ENCODE measurements at regions not wholly inside any gene's neighbourhood (a gene's known extent, or its start where the extent isn't known, plus 50 kb on each side); places are given as distances from the start of the nearest gene placed in this dataset.

GRCh38 chr20:40354880-40355279 lies 334.2 kb downstream of the MAFB start:
- H2AFZ ChIP-seq (ENCODE audit: low read length, unreplicated experiment): no peak overlapping the region
- H3K4me3 ChIP-seq (ENCODE audit: low read depth, low read length): no peak overlapping the region
- H3K27me3 ChIP-seq (ENCODE audit: insufficient read depth, low read length): peaks cover 36% of the 10 kb centered on the region
- H3K4me1 ChIP-seq (ENCODE audit: control insufficient read depth, insufficient read depth, low read length, unreplicated experiment): no peaks in the 10 kb centered on the region
- H3K27ac ChIP-seq (ENCODE audit: low read depth, low read length): no peak overlapping the region
- no peaks in the 10 kb centered on the region for H3K36me3 ChIP-seq (ENCODE audit: insufficient read depth, low read length)
- H3K79me2 ChIP-seq (ENCODE audit: control insufficient read depth, insufficient read depth, low read length, unreplicated experiment): no peaks in the 10 kb centered on the region

- Histone ChIP-seq H3K4me1 (ENCODE audit: control insufficient read depth, insufficient read depth, low read length, unreplicated experiment) (no peaks in the 10 kb centered on the region), H3K27ac (ENCODE audit: low read depth, low read length) (no peak overlapping the region), H3K27me3 (ENCODE audit: insufficient read depth, low read length) (0 out of 2 replicates have a peak, but pooled peaks cover 8% of the 10 kb centered on the region), H3K79me2 (ENCODE audit: control insufficient read depth, insufficient read depth, low read length, unreplicated experiment) (no peaks in the 10 kb centered on the region), H3K36me3 (ENCODE audit: insufficient read depth, low read length) (no peaks in the 10 kb centered on the region), H2AFZ (ENCODE audit: low read length, unreplicated experiment) (no peak overlapping the region), H3K4me3 (ENCODE audit: low read depth, low read length) (no peak overlapping the region)
Measured at GRCh38 chr20:40343390-40343789, 345.6 kb downstream of the MAFB start.

GRCh38 chr20:40341561-40341960 lies 347.5 kb downstream of the MAFB start:
- Histone ChIP-seq H3K4me1 (ENCODE audit: control insufficient read depth, insufficient read depth, low read length, unreplicated experiment) (no peaks in the 10 kb centered on the region), H3K27ac (ENCODE audit: low read depth, low read length) (no peak overlapping the region)

GRCh38 chr20:40339661-40340449 lies 349.2 kb downstream of the MAFB start:
- Histone ChIP-seq H3K36me3 (ENCODE audit: insufficient read depth, low read length) (no peaks in the 10 kb centered on the region), H3K79me2 (ENCODE audit: control insufficient read depth, insufficient read depth, low read length, unreplicated experiment) (no peaks in the 10 kb centered on the region), H2AFZ (ENCODE audit: low read length, unreplicated experiment) (no peak overlapping the region), H3K4me3 (ENCODE audit: low read depth, low read length) (no peak overlapping the region), H3K27me3 (ENCODE audit: insufficient read depth, low read length) (peaks cover 15% of the 10 kb centered on the region; the same call in 1 of the 2 replicates), H3K27ac (ENCODE audit: low read depth, low read length) (no peak overlapping the region), H3K4me1 (ENCODE audit: control insufficient read depth, insufficient read depth, low read length, unreplicated experiment) (no peaks in the 10 kb centered on the region)

More at GRCh38 chr20:40341561-40341960, 347.5 kb downstream of the MAFB start:
- no peaks in the 10 kb centered on the region for H3K36me3 ChIP-seq (ENCODE audit: insufficient read depth, low read length)
- no peak overlapping the region for H3K4me3 ChIP-seq (ENCODE audit: low read depth, low read length)
- H3K79me2 ChIP-seq (ENCODE audit: control insufficient read depth, insufficient read depth, low read length, unreplicated experiment): no peaks in the 10 kb centered on the region
- no peak overlapping the region for H2AFZ ChIP-seq (ENCODE audit: low read length, unreplicated experiment)
- peaks cover 8% of the 10 kb centered on the region; the same call in 1 of the 2 replicates for H3K27me3 ChIP-seq (ENCODE audit: insufficient read depth, low read length)

GRCh38 chr20:40336533-40336932 lies 352.5 kb downstream of the MAFB start:
- Histone ChIP-seq H3K4me1 (ENCODE audit: control insufficient read depth, insufficient read depth, low read length, unreplicated experiment) (no peaks in the 10 kb centered on the region), H3K4me3 (ENCODE audit: low read depth, low read length) (no peak overlapping the region), H3K27me3 (ENCODE audit: insufficient read depth, low read length) (peaks cover 20% of the 10 kb centered on the region), H3K79me2 (ENCODE audit: control insufficient read depth, insufficient read depth, low read length, unreplicated experiment) (no peaks in the 10 kb centered on the region), H3K36me3 (ENCODE audit: insufficient read depth, low read length) (no peaks in the 10 kb centered on the region), H3K27ac (ENCODE audit: low read depth, low read length) (no peak overlapping the region), H2AFZ (ENCODE audit: low read length, unreplicated experiment) (no peak overlapping the region)

GRCh38 chr20:40335901-40336351 lies 353.1 kb downstream of the MAFB start:
- Histone ChIP-seq H3K79me2 (ENCODE audit: control insufficient read depth, insufficient read depth, low read length, unreplicated experiment) (no peaks in the 10 kb centered on the region), H3K27me3 (ENCODE audit: insufficient read depth, low read length) (peaks cover 20% of the 10 kb centered on the region), H3K36me3 (ENCODE audit: insufficient read depth, low read length) (no peaks in the 10 kb centered on the region), H2AFZ (ENCODE audit: low read length, unreplicated experiment) (no peak overlapping the region), H3K27ac (ENCODE audit: low read depth, low read length) (no peak overlapping the region), H3K4me3 (ENCODE audit: low read depth, low read length) (no peak overlapping the region), H3K4me1 (ENCODE audit: control insufficient read depth, insufficient read depth, low read length, unreplicated experiment) (no peaks in the 10 kb centered on the region)

GRCh38 chr20:40335437-40335836 lies 353.6 kb downstream of the MAFB start:
- Histone ChIP-seq H3K36me3 (ENCODE audit: insufficient read depth, low read length) (no peaks in the 10 kb centered on the region), H3K27me3 (ENCODE audit: insufficient read depth, low read length) (peaks cover 20% of the 10 kb centered on the region), H3K4me3 (ENCODE audit: low read depth, low read length) (no peak overlapping the region), H3K27ac (ENCODE audit: low read depth, low read length) (no peak overlapping the region), H3K4me1 (ENCODE audit: control insufficient read depth, insufficient read depth, low read length, unreplicated experiment) (no peaks in the 10 kb centered on the region), H2AFZ (ENCODE audit: low read length, unreplicated experiment) (no peak overlapping the region), H3K79me2 (ENCODE audit: control insufficient read depth, insufficient read depth, low read length, unreplicated experiment) (no peaks in the 10 kb centered on the region)

- Histone ChIP-seq H3K36me3 (ENCODE audit: insufficient read depth, low read length) (no peaks in the 10 kb centered on the region), H3K4me1 (ENCODE audit: control insufficient read depth, insufficient read depth, low read length, unreplicated experiment) (no peaks in the 10 kb centered on the region), H3K4me3 (ENCODE audit: low read depth, low read length) (no peak overlapping the region), H2AFZ (ENCODE audit: low read length, unreplicated experiment) (no peak overlapping the region), H3K27ac (ENCODE audit: low read depth, low read length) (no peak overlapping the region), H3K27me3 (ENCODE audit: insufficient read depth, low read length) (peaks cover 20% of the 10 kb centered on the region), H3K79me2 (ENCODE audit: control insufficient read depth, insufficient read depth, low read length, unreplicated experiment) (no peaks in the 10 kb centered on the region)
Measured at GRCh38 chr20:40333591-40333990, 355.4 kb downstream of the MAFB start.

- no peak overlapping the region for H3K27ac ChIP-seq (ENCODE audit: low read depth, low read length)
- no peak overlapping the region for H3K4me3 ChIP-seq (ENCODE audit: low read depth, low read length)
- H3K36me3 ChIP-seq (ENCODE audit: insufficient read depth, low read length): no peaks in the 10 kb centered on the region
- peaks cover 3% of the 10 kb centered on the region for H3K4me1 ChIP-seq (ENCODE audit: control insufficient read depth, insufficient read depth, low read length, unreplicated experiment)
- H3K79me2 ChIP-seq (ENCODE audit: control insufficient read depth, insufficient read depth, low read length, unreplicated experiment): no peaks in the 10 kb centered on the region
- H3K27me3 ChIP-seq (ENCODE audit: insufficient read depth, low read length): peaks cover 14% of the 10 kb centered on the region
- no peak overlapping the region for H2AFZ ChIP-seq (ENCODE audit: low read length, unreplicated experiment)
Measured at GRCh38 chr20:40331807-40332560, 357.1 kb downstream of the MAFB start.

GRCh38 chr20:40331249-40331648 lies 357.8 kb downstream of the MAFB start:
- Histone ChIP-seq H3K27ac (ENCODE audit: low read depth, low read length) (no peak overlapping the region), H3K79me2 (ENCODE audit: control insufficient read depth, insufficient read depth, low read length, unreplicated experiment) (no peaks in the 10 kb centered on the region), H3K4me1 (ENCODE audit: control insufficient read depth, insufficient read depth, low read length, unreplicated experiment) (peaks cover 5% of the 10 kb centered on the region), H3K36me3 (ENCODE audit: insufficient read depth, low read length) (no peaks in the 10 kb centered on the region), H2AFZ (ENCODE audit: low read length, unreplicated experiment) (no peak overlapping the region), H3K27me3 (ENCODE audit: insufficient read depth, low read length) (peaks cover 10% of the 10 kb centered on the region), H3K4me3 (ENCODE audit: low read depth, low read length) (no peak overlapping the region)
